GM13977 (cell line): ENCODE measurements at regions not wholly inside any gene's neighbourhood (a gene's known extent, or its start where the extent isn't known, plus 50 kb on each side); places are given as distances from the start of the nearest gene placed in this dataset.
"Not testable (repeated sequence)": the region's sequence is repeated elsewhere in the genome, so short reads cannot be mapped to it uniquely, and the experiment has no call there.

Source experiments
- DNase-seq: peaks from one replicate; pipeline ENCODE4 v3.0.0; 2012; ENCODE audit warnings: low spot score
- CTCF ChIP-seq: IDR thresholded peaks from 2 replicates; pipeline ENCODE4 v1.5.1; 2012; ENCODE audit warnings: mild to moderate bottlenecking, control low read depth; ENCODE audit not compliant: insufficient read depth; ENCODE audit errors: extremely low read depth, missing control alignments
- in situ Hi-C: fragments of 300-500 bp; cut with MboI; formaldehyde crosslinking; loops from one replicate; pipeline ENCODE4 v1.12.0; 2022; ENCODE audit warnings: low sequenced_read_pairs, low pct_unique_long_range_greater_than_20kb, mixed read lengths, inconsistent platforms; ENCODE audit not compliant: unreplicated experiment

GRCh38 chr14:53622447-53622846 lies 334.2 kb downstream of the BMP4 start:
- TF ChIP-seq CTCF: no peak
- in situ Hi-C loops: no loop called here
- DNase-seq: no peak

GRCh38 chr14:53621921-53622320 lies 334.7 kb downstream of the BMP4 start:
- DNase-seq: no peak
- in situ Hi-C loops: no loop called here
- no peak for TF ChIP-seq CTCF

- DNase-seq: no peak
- in situ Hi-C loops: no loop called here
- TF ChIP-seq CTCF: no peak
Observed at GRCh38 chr14:53621433-53621832, 335.2 kb downstream of the BMP4 start.

GRCh38 chr14:53620890-53621289 lies 335.7 kb downstream of the BMP4 start:
- TF ChIP-seq CTCF: no peak
- in situ Hi-C loops: no loop called here
- DNase-seq: no peak

GRCh38 chr14:53620317-53620716 lies 336.3 kb downstream of the BMP4 start:
- DNase-seq: no peak
- in situ Hi-C loops: no loop called here
- no peak for TF ChIP-seq CTCF

- in situ Hi-C loops: no loop called here
- DNase-seq: no peak
- no peak for TF ChIP-seq CTCF
Observed at GRCh38 chr14:53619691-53620231, 336.9 kb downstream of the BMP4 start.

- DNase-seq: not testable (repeated sequence)
Observed at GRCh38 chr14:53616536-53616935, 340.1 kb downstream of the BMP4 start.

More at GRCh38 chr14:53616536-53616935, 340.1 kb downstream of the BMP4 start:
- in situ Hi-C loops: not testable (repeated sequence)
